Fibroblast of villous mesenchyme (primary cell): ENCODE measurements at regions not wholly inside any gene's neighbourhood (a gene's known extent, or its start where the extent isn't known, plus 50 kb on each side); places are given as distances from the start of the nearest gene placed in this dataset.

Source experiments
- DNase-seq: peaks from one replicate; pipeline ENCODE4 v3.0.0-alpha.2; 2010; ENCODE audit warnings: low read depth
- H3K4me3 ChIP-seq: 2 replicates; pipeline ENCODE4 v1.5.1; 2011; ENCODE audit warnings: low read depth, mild to moderate bottlenecking, low read length
- CTCF ChIP-seq: IDR thresholded peaks from 2 replicates; pipeline ENCODE4 v1.5.1; 2012; ENCODE audit warnings: low read depth, mild to moderate bottlenecking, low read length; ENCODE audit not compliant: insufficient read depth

- DNase-seq: no peak
- no peak for TF ChIP-seq CTCF
- H3K4me3 ChIP-seq: no peak overlapping the region
These were observed 61.6 kb upstream of the SERTM1 start for GRCh38 chr13:36612230-36612629.

- TF ChIP-seq CTCF: no peak
- no peak for DNase-seq
- H3K4me3 ChIP-seq: no peak overlapping the region
These were observed 57.1 kb upstream of the SERTM1 start for GRCh38 chr13:36616706-36617105.

GRCh38 chr13:36619535-36619934, 54.3 kb upstream of the SERTM1 start:
- no peak for TF ChIP-seq CTCF
- DNase-seq: no peak
- no peak overlapping the region for H3K4me3 ChIP-seq
